Type B pancreatic cell (in vitro differentiated cells): ENCODE measurements at regions not wholly inside any gene's neighbourhood (a gene's known extent, or its start where the extent isn't known, plus 50 kb on each side); places are given as distances from the start of the nearest gene placed in this dataset.

Source experiments
- DNase-seq: peaks from one replicate; pipeline ENCODE4 v3.0.0; 2021; ENCODE audit warnings: mixed read lengths; ENCODE audit not compliant: unreplicated experiment; ENCODE audit errors: extremely low spot score
- H3K27ac Mint-ChIP-seq: 2 replicates; pipeline ENCODE4 v1.8.0; 2021; ENCODE audit warnings: mild to moderate bottlenecking, mixed read lengths
- H3K27me3 Mint-ChIP-seq: 2 replicates; pipeline ENCODE4 v1.8.0; 2021; ENCODE audit warnings: mixed read lengths
- H3K36me3 Mint-ChIP-seq: 2 replicates; pipeline ENCODE4 v1.8.0; 2021; ENCODE audit warnings: mixed read lengths
- H3K4me1 Mint-ChIP-seq: one replicate; pipeline ENCODE4 v1.8.0; 2021; ENCODE audit warnings: mixed read lengths; ENCODE audit not compliant: unreplicated experiment
- H3K4me3 Mint-ChIP-seq: 2 replicates; pipeline ENCODE4 v1.8.0; 2021; ENCODE audit warnings: mild to moderate bottlenecking, mixed read lengths
- H3K9me3 Mint-ChIP-seq: 2 replicates; pipeline ENCODE4 v1.8.0; 2021; ENCODE audit warnings: mixed read lengths
- CTCF ChIP-seq: fragments of 200-600 bp; sonication (generic); conservative IDR thresholded peaks from 2 replicates; pipeline ENCODE4 v1.5.0; 2021; ENCODE audit warnings: antibody characterized with exemption, mild to moderate bottlenecking

- no peak for TF ChIP-seq CTCF
- H3K9me3 Mint-ChIP-seq, result peaks cover 3% of the 10 kb centered on the region
- no peak overlapping the region for H3K27ac Mint-ChIP-seq
- H3K27me3 Mint-ChIP-seq, result no peaks in the 10 kb centered on the region
- H3K4me1 Mint-ChIP-seq, result no peaks in the 10 kb centered on the region
- no peaks in the 10 kb centered on the region for H3K36me3 Mint-ChIP-seq
- no peak overlapping the region for H3K4me3 Mint-ChIP-seq
- DNase-seq, result no peak
These were observed 249.8 kb upstream of the AADAT start for GRCh38 chr4:170339522-170339921.

- no peak overlapping the region for H3K27ac Mint-ChIP-seq
- H3K4me3 Mint-ChIP-seq, result no peak overlapping the region
- DNase-seq, result no peak
- no peaks in the 10 kb centered on the region for H3K36me3 Mint-ChIP-seq
- peaks cover 3% of the 10 kb centered on the region for H3K9me3 Mint-ChIP-seq
- H3K27me3 Mint-ChIP-seq, result no peaks in the 10 kb centered on the region
- no peak for TF ChIP-seq CTCF
- H3K4me1 Mint-ChIP-seq, result no peaks in the 10 kb centered on the region
These were observed 246.6 kb upstream of the AADAT start for GRCh38 chr4:170336238-170336775.

GRCh38 chr4:170325599-170325998, 235.8 kb upstream of the AADAT start:
- H3K9me3 Mint-ChIP-seq, result no peaks in the 10 kb centered on the region
- no peak overlapping the region for H3K27ac Mint-ChIP-seq
- TF ChIP-seq CTCF, result no peak
- no peaks in the 10 kb centered on the region for H3K4me1 Mint-ChIP-seq
- H3K4me3 Mint-ChIP-seq, result no peak overlapping the region
- no peak for DNase-seq
- H3K27me3 Mint-ChIP-seq, result no peaks in the 10 kb centered on the region
- no peaks in the 10 kb centered on the region for H3K36me3 Mint-ChIP-seq

GRCh38 chr4:170323623-170324022, 233.9 kb upstream of the AADAT start:
- Mint-ChIP-seq H3K27me3 (no peaks in the 10 kb centered on the region), H3K36me3 (no peaks in the 10 kb centered on the region), H3K4me3 (no peak overlapping the region), H3K4me1 (no peaks in the 10 kb centered on the region), H3K9me3 (no peaks in the 10 kb centered on the region), H3K27ac (no peak overlapping the region)
- TF ChIP-seq CTCF, result no peak
- no peak for DNase-seq

GRCh38 chr4:170307182-170307581, 217.4 kb upstream of the AADAT start:
- Mint-ChIP-seq H3K36me3 (no peaks in the 10 kb centered on the region), H3K4me1 (no peaks in the 10 kb centered on the region), H3K9me3 (no peaks in the 10 kb centered on the region), H3K4me3 (no peak overlapping the region), H3K27ac (no peak overlapping the region), H3K27me3 (no peaks in the 10 kb centered on the region)
- no peak for DNase-seq
- no peak for TF ChIP-seq CTCF

GRCh38 chr4:170306208-170306607, 216.5 kb upstream of the AADAT start:
- no peak overlapping the region for H3K4me3 Mint-ChIP-seq
- TF ChIP-seq CTCF, result no peak
- H3K9me3 Mint-ChIP-seq, result no peaks in the 10 kb centered on the region
- H3K27ac Mint-ChIP-seq, result no peak overlapping the region
- no peaks in the 10 kb centered on the region for H3K36me3 Mint-ChIP-seq
- no peaks in the 10 kb centered on the region for H3K27me3 Mint-ChIP-seq
- no peaks in the 10 kb centered on the region for H3K4me1 Mint-ChIP-seq
- DNase-seq, result no peak
